HCT116 (cell line): ENCODE measurements at regions not wholly inside any gene's neighbourhood (a gene's known extent, or its start where the extent isn't known, plus 50 kb on each side); places are given as distances from the start of the nearest gene placed in this dataset.

ENCODE experiments used
- ATAC-seq: fragments of 200-7000 bp; cut with Tn5 transposase; 2 replicates; pipeline ENCODE4 v1.9.1; 2020; ENCODE audit warnings: mild to moderate bottlenecking, moderate library complexity
- BruUV-seq: library from RNA; stranded (reverse); fragments of 400-500 nt; replicated peaks from 2 replicates; lab custom pipeline; 2021; lab: Mats Ljungman, UMichigan
- CTCF ChIA-PET: fragments of 300-600 bp; sonication (Branson Sonifier 250); formaldehyde crosslinking; loops from one replicate; lab custom pipeline; 2021; ENCODE audit warnings: antibody characterized with exemption; lab: Charles Lee
- POLR2A ChIA-PET: fragments of 300-600, 350-600 bp; sonication (Branson Sonifier 250); formaldehyde crosslinking; loops from one replicate; lab custom pipeline; 2021; ENCODE audit warnings: antibody characterized with exemption; lab: Charles Lee
- RAD21 ChIA-PET, 2 experiments: fragments of 300-600 bp; sonication (Branson Sonifier 250); formaldehyde crosslinking; loops; one replicate each; lab custom pipeline; 2023; ENCODE audit warnings: low total read pairs in 2 of 2; ENCODE audit not compliant: uncharacterized antibody in 2 of 2, unreplicated experiment in 2 of 2, low non-redundant PET in 1 of 2; lab: Charles Lee
- DNase-seq: peaks from one replicate; pipeline ENCODE4 v3.0.0-alpha.2; 2010; ENCODE audit warnings: low read depth, low spot score
- H2AFZ ChIP-seq: fragments of 200-600 bp; shearing (Covaris generic), sonication (generic); 2 replicates; pipeline ENCODE4 v1.6.1; 2017; ENCODE audit warnings: low read depth, mixed run types, mixed read lengths, antibody characterized with exemption, low read length; ENCODE audit not compliant: poor library complexity, severe bottlenecking
- H3K27ac ChIP-seq: 2 replicates; pipeline ENCODE4 v1.5.1; 2012; ENCODE audit warnings: low read depth, low read length
- H3K27me3 ChIP-seq: fragments of 200-600 bp; sonication (generic); 2 replicates; pipeline ENCODE4 v1.6.1; 2016; ENCODE audit warnings: mixed run types, low read length, mixed read lengths; ENCODE audit not compliant: insufficient read depth
- H3K36me3 ChIP-seq, 2 experiments: fragments of 200-500 bp in 1 of 2; fragments of 200-600 bp in 1 of 2; sonication (Bioruptor generic) in 1 of 2; sonication (generic) in 1 of 2; 2 replicates each; pipeline versions ENCODE4 v1.5.1 to v1.6.1; 2014 to 2016; ENCODE audit warnings: low read length in 2 of 2, inconsistent platforms in 1 of 2, mixed read lengths in 1 of 2, mixed run types in 1 of 2; ENCODE audit not compliant: insufficient read depth in 2 of 2, control insufficient read depth in 1 of 2
- H3K4me1 ChIP-seq, 2 experiments: fragments of 200-600 bp in 1 of 2; sonication (generic) in 1 of 2; 2 replicates each; pipeline versions ENCODE4 v1.5.1 to v1.6.1; 2012 to 2017; ENCODE audit warnings: low read length in 2 of 2, inconsistent platforms in 1 of 2, mild to moderate bottlenecking in 1 of 2, mixed read lengths in 1 of 2, mixed run types in 1 of 2, moderate library complexity in 1 of 2; ENCODE audit not compliant: insufficient read depth in 2 of 2, control insufficient read depth in 1 of 2
- H3K4me2 ChIP-seq: fragments of 200-600 bp; sonication (generic); 2 replicates; pipeline ENCODE4 v1.6.1; 2017; ENCODE audit warnings: mixed run types, low read length, mixed read lengths
- H3K4me3 ChIP-seq, 2 experiments: fragments of 200-600 bp in 1 of 2; sonication (generic) in 1 of 2; replicated peaks in 1 of 2; 2 replicates each; pipeline ENCODE4 v1.5.1; 2011 to 2016; ENCODE audit warnings: low read length in 2 of 2, control low read depth in 1 of 2, low read depth in 1 of 2, mild to moderate bottlenecking in 1 of 2, mixed read lengths in 1 of 2, mixed run types in 1 of 2
- H3K79me2 ChIP-seq: fragments of 200-600 bp; sonication (generic); 2 replicates; pipeline ENCODE4 v1.6.1; 2017; ENCODE audit warnings: mild to moderate bottlenecking, mixed run types, low read length, moderate library complexity, mixed read lengths; ENCODE audit not compliant: insufficient read depth
- H3K9ac ChIP-seq: fragments of 200-600 bp; sonication (generic); 2 replicates; pipeline ENCODE4 v1.6.1; 2016; ENCODE audit warnings: low read length, mixed read lengths
- H3K9me2 ChIP-seq: fragments of 200-600 bp; sonication (generic), shearing (Covaris generic); 2 replicates; pipeline ENCODE4 v1.6.1; 2017; ENCODE audit warnings: mixed run types, mild to moderate bottlenecking, moderate library complexity; ENCODE audit not compliant: insufficient read depth
- H3K9me3 ChIP-seq, 2 experiments: fragments of 200-500 bp in 1 of 2; fragments of 200-600 bp in 1 of 2; sonication (Bioruptor generic) in 1 of 2; sonication (generic) in 1 of 2; 2 replicates each; pipeline ENCODE4 v1.6.1; 2014 to 2017; ENCODE audit warnings: low read length in 2 of 2, mixed read lengths in 2 of 2, inconsistent platforms in 1 of 2, low read depth in 1 of 2, mild to moderate bottlenecking in 1 of 2, mixed run types in 1 of 2, moderate library complexity in 1 of 2; ENCODE audit not compliant: control insufficient read depth in 1 of 2, insufficient read depth in 1 of 2
- H4K20me1 ChIP-seq: fragments of 200-600 bp; sonication (generic), shearing (Covaris generic); 2 replicates; pipeline ENCODE4 v1.6.1; 2017; ENCODE audit warnings: mixed run types, mild to moderate bottlenecking, moderate library complexity; ENCODE audit not compliant: insufficient read depth
- EZH2 ChIP-seq: fragments of 200-600 bp; sonication (generic); IDR thresholded peaks from 2 replicates; pipeline ENCODE4 v1.6.1; 2017; ENCODE audit warnings: antibody characterized with exemption, mixed run types
- EZH2phosphoT487 ChIP-seq: fragments of 200-600 bp; IDR thresholded peaks from 2 replicates; pipeline ENCODE4 v1.6.1; 2018; ENCODE audit warnings: antibody characterized with exemption, borderline replicate concordance
- RAD21 ChIP-seq: IDR thresholded peaks from 2 replicates; pipeline ENCODE4 v1.6.1; 2012; ENCODE audit warnings: low read depth, mild to moderate bottlenecking
- SIN3A ChIP-seq: IDR thresholded peaks from 2 replicates; pipeline ENCODE4 v1.6.1; 2012; ENCODE audit warnings: low read depth
- SRF ChIP-seq: IDR thresholded peaks from 2 replicates; pipeline ENCODE4 v1.6.1; 2012; ENCODE audit warnings: low read depth
- TCF7L2 ChIP-seq: IDR thresholded peaks from 2 replicates; pipeline ENCODE4 v1.7.0; 2011; ENCODE audit warnings: borderline replicate concordance, inconsistent platforms; ENCODE audit not compliant: insufficient read depth, insufficient read length; ENCODE audit errors: extremely low read depth
- YY1 ChIP-seq: IDR thresholded peaks from 2 replicates; pipeline ENCODE4 v1.6.1; 2011; ENCODE audit warnings: low read length, low read depth, moderate library complexity, mild to moderate bottlenecking; ENCODE audit not compliant: insufficient replicate concordance; ENCODE audit errors: extremely low read depth
- intact Hi-C: fragments of 100-400 bp; cut with micrococcal nuclease; formaldehyde crosslinking; loops from 2 replicates; pipeline ENCODE4 v1.10.0; 2022
- TF ChIP-seq, protein P1 (sequence below): IDR thresholded peaks from 2 replicates; pipeline ENCODE4 v1.6.1; 2012
- TF ChIP-seq, protein P2 (sequence below): IDR thresholded peaks from 2 replicates; pipeline ENCODE4 v1.6.1; 2012; ENCODE audit warnings: low read depth

DNA sequence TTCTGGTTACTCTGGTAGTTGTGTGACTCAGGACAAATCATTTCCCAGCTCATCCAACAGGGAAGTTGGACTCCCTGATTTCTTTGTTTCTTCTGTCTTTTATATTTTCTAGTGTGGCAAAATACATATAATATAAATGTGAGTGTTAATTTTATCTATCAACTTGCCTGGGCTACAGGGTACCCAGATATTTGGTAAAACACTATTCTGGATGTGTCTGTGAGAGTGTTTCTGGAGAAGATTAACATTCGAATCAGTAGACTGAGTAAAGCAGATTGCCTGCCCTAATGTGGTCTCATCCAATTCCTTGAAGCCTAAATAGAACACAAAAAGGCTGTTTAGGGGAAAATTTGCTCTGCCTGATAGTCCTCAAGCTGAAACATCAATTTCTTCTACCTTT is 91.1 kb upstream of the EPCAM start:
- ChIA-PET POLR2A (no interaction called here), RAD21 (no interaction called here)
- H3K4me2 ChIP-seq, result no peak overlapping the region
- no peaks in the 10 kb centered on the region for H3K79me2 ChIP-seq
- no peak for DNase-seq
- no peak overlapping the region for H3K27ac ChIP-seq
- H3K9me3 ChIP-seq, result no peaks in the 10 kb centered on the region
- H3K4me3 ChIP-seq, result no peak overlapping the region
- BruUV-seq, result no TSS peak
- H2AFZ ChIP-seq, result no peak overlapping the region
- H3K9ac ChIP-seq, result no peak overlapping the region
- no peaks in the 10 kb centered on the region for H3K9me2 ChIP-seq
- H3K27me3 ChIP-seq, result no peaks in the 10 kb centered on the region
- H4K20me1 ChIP-seq, result no peaks in the 10 kb centered on the region
- TF ChIP-seq EZH2 (no peak), EZH2phosphoT487 (no peak), YY1 (no peak), TCF7L2 (no peak), RAD21 (no peak), SRF (no peak), SIN3A (no peak)
- TF ChIP-seq, protein P1, sequence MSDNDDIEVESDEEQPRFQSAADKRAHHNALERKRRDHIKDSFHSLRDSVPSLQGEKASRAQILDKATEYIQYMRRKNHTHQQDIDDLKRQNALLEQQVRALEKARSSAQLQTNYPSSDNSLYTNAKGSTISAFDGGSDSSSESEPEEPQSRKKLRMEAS, result no peak
- TF ChIP-seq, protein P2, sequence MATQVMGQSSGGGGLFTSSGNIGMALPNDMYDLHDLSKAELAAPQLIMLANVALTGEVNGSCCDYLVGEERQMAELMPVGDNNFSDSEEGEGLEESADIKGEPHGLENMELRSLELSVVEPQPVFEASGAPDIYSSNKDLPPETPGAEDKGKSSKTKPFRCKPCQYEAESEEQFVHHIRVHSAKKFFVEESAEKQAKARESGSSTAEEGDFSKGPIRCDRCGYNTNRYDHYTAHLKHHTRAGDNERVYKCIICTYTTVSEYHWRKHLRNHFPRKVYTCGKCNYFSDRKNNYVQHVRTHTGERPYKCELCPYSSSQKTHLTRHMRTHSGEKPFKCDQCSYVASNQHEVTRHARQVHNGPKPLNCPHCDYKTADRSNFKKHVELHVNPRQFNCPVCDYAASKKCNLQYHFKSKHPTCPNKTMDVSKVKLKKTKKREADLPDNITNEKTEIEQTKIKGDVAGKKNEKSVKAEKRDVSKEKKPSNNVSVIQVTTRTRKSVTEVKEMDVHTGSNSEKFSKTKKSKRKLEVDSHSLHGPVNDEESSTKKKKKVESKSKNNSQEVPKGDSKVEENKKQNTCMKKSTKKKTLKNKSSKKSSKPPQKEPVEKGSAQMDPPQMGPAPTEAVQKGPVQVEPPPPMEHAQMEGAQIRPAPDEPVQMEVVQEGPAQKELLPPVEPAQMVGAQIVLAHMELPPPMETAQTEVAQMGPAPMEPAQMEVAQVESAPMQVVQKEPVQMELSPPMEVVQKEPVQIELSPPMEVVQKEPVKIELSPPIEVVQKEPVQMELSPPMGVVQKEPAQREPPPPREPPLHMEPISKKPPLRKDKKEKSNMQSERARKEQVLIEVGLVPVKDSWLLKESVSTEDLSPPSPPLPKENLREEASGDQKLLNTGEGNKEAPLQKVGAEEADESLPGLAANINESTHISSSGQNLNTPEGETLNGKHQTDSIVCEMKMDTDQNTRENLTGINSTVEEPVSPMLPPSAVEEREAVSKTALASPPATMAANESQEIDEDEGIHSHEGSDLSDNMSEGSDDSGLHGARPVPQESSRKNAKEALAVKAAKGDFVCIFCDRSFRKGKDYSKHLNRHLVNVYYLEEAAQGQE, result no peak
- TF ChIP-seq, all 23 proteins: peak for 0
- intact Hi-C loops, result no loop called here
- CTCF ChIA-PET, result no interaction called here
- no peak for ATAC-seq
- Histone ChIP-seq H3K4me1 (peaks cover under 1 to 4% of the 10 kb centered on the region in 2 experiments; a peak in 2 of 4 replicates), H3K36me3 (no peaks in the 10 kb centered on the region)
